ENCODE measurements at regions not wholly inside any gene's neighbourhood (a gene's known extent, or its start where the extent isn't known, plus 50 kb on each side); places are given as distances from the start of the nearest gene placed in this dataset.

- TF ChIP-seq NFE2L2 (conservative IDR thresholded peaks at IDR 0.05; ENCODE audit: low read length) (no peak), CTCF (IDR thresholded peaks at IDR 0.05) (no peak), EP300 (IDR thresholded peaks at IDR 0.05) (no peak), CHD4 (IDR thresholded peaks at IDR 0.05; ENCODE audit: borderline replicate concordance) (no peak)
These were observed 1320.1 kb upstream of the MIR17HG start for GRCh38 chr13:90027409-90027808.
